Fibroblast of lung (primary cell): ENCODE measurements at regions not wholly inside any gene's neighbourhood (a gene's known extent, or its start where the extent isn't known, plus 50 kb on each side); places are given as distances from the start of the nearest gene placed in this dataset.
A peak's percentile ranks its signal among the peaks of the same experiment; 100 is the strongest.

Experiments
- DNase-seq, 2 donors: peaks; one replicate each; pipeline versions ENCODE4 v3.0.0 to v3.0.0-alpha.2; 2010; ENCODE audit warnings: low read depth in 2 of 2
- H2AFZ ChIP-seq: 2 replicates; pipeline ENCODE4 v1.5.1; 2012; ENCODE audit warnings: low read length, control low read depth, inconsistent platforms
- H3K27ac ChIP-seq: 2 replicates; pipeline ENCODE4 v1.5.1; 2011; ENCODE audit warnings: low read length, control low read depth; ENCODE audit not compliant: insufficient read depth
- H3K27me3 ChIP-seq: 2 replicates; pipeline ENCODE4 v1.5.1; 2011; ENCODE audit warnings: mild to moderate bottlenecking, low read length; ENCODE audit not compliant: control insufficient read depth, insufficient read depth
- H3K36me3 ChIP-seq: 2 replicates; pipeline ENCODE4 v1.5.1; 2011; ENCODE audit warnings: low read length; ENCODE audit not compliant: control insufficient read depth, insufficient read depth
- H3K4me1 ChIP-seq: 2 replicates; pipeline ENCODE4 v1.5.1; 2011; ENCODE audit warnings: low read length; ENCODE audit not compliant: control insufficient read depth, insufficient read depth; ENCODE audit errors: extremely low read depth
- H3K4me2 ChIP-seq: 2 replicates; pipeline ENCODE4 v1.5.1; 2011; ENCODE audit warnings: low read length, control low read depth; ENCODE audit not compliant: insufficient read depth; ENCODE audit errors: extremely low read depth
- H3K4me3 ChIP-seq, 4 experiments: fragments of 200-600 bp in 1 of 4; sonication (generic) in 1 of 4; replicated peaks in 1 of 4; 2 replicates each; pipeline ENCODE4 v1.5.1; 2011 to 2016; ENCODE audit warnings: low read length in 4 of 4, low read depth in 3 of 4, mild to moderate bottlenecking in 3 of 4, control low read depth in 2 of 4, inconsistent platforms in 1 of 4, mixed read lengths in 1 of 4; ENCODE audit not compliant: insufficient read depth in 1 of 4; ENCODE audit errors: control extremely low read depth in 1 of 4
- H3K79me2 ChIP-seq: 2 replicates; pipeline ENCODE4 v1.5.1; 2012; ENCODE audit warnings: mild to moderate bottlenecking, low read length, inconsistent platforms; ENCODE audit not compliant: control insufficient read depth, insufficient read depth
- H3K9ac ChIP-seq: 2 replicates; pipeline ENCODE4 v1.5.1; 2011; ENCODE audit warnings: mild to moderate bottlenecking, low read length, control low read depth; ENCODE audit not compliant: insufficient read depth
- H3K9me3 ChIP-seq: 2 replicates; pipeline ENCODE4 v1.5.1; 2012; ENCODE audit warnings: low read depth, low read length; ENCODE audit not compliant: control insufficient read depth, insufficient read depth
- H4K20me1 ChIP-seq: 2 replicates; pipeline ENCODE4 v1.5.1; 2011; ENCODE audit warnings: low read length; ENCODE audit not compliant: control insufficient read depth, insufficient read depth; ENCODE audit errors: extremely low read depth
- EZH2 ChIP-seq: IDR thresholded peaks from 2 replicates; pipeline ENCODE4 v1.5.1; 2012; ENCODE audit warnings: low read length, control low read depth, mild to moderate bottlenecking; ENCODE audit errors: missing control alignments
- TF ChIP-seq, protein P1 (sequence below), 2 donors: IDR thresholded peaks in 1 of 2; conservative IDR thresholded peaks in 1 of 2; 1 replicate in 1 of 2; 2 replicates in 1 of 2; pipeline ENCODE4 v1.5.1; 2011 to 2012; ENCODE audit warnings: low read length in 2 of 2, control low read depth in 1 of 2, inconsistent platforms in 1 of 2, low read depth in 1 of 2, mild to moderate bottlenecking in 1 of 2

DNA sequence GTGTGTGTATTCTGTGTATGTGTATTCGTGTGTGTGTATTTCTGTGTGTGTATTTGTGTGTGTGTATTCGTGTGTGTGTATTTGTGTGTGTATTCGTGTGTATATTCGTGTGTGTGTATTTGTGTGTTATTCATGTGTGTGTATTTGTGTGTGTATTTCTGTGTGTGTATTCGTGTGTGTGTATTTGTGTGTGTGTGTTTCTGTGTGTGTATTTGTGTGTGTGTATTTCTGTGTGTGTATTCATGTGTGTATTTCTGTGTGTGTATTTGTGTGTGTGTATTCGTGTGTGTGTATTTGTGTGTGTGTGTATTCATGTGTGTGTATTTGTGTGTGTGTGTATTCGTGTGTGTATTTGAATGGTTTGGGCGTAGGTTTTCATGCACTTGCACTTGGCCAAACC, 405.4 kb downstream of the SOX2 start:
- H4K20me1 ChIP-seq = no peaks in the 10 kb centered on the region
- no peaks in the 10 kb centered on the region for H3K36me3 ChIP-seq
- no peak overlapping the region for H3K4me3 ChIP-seq
- no peak overlapping the region for H3K27ac ChIP-seq
- H2AFZ ChIP-seq = no peak overlapping the region
- H3K27me3 ChIP-seq = no peaks in the 10 kb centered on the region
- TF ChIP-seq, protein P1, sequence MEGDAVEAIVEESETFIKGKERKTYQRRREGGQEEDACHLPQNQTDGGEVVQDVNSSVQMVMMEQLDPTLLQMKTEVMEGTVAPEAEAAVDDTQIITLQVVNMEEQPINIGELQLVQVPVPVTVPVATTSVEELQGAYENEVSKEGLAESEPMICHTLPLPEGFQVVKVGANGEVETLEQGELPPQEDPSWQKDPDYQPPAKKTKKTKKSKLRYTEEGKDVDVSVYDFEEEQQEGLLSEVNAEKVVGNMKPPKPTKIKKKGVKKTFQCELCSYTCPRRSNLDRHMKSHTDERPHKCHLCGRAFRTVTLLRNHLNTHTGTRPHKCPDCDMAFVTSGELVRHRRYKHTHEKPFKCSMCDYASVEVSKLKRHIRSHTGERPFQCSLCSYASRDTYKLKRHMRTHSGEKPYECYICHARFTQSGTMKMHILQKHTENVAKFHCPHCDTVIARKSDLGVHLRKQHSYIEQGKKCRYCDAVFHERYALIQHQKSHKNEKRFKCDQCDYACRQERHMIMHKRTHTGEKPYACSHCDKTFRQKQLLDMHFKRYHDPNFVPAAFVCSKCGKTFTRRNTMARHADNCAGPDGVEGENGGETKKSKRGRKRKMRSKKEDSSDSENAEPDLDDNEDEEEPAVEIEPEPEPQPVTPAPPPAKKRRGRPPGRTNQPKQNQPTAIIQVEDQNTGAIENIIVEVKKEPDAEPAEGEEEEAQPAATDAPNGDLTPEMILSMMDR (conservative IDR thresholded peaks at IDR 0.05 in 1 of 2, IDR thresholded peaks at IDR 0.05 in 1 of 2; ENCODE audit: low read depth in 1 of 2, low read length in 2 of 2) = no peak
- no peak for TF ChIP-seq EZH2
- no peak overlapping the region for H3K9ac ChIP-seq
- H3K79me2 ChIP-seq = no peaks in the 10 kb centered on the region
- H3K9me3 ChIP-seq = no peaks in the 10 kb centered on the region
- H3K4me1 ChIP-seq = no peaks in the 10 kb centered on the region
- no peak overlapping the region for H3K4me2 ChIP-seq
- DNase-seq = peak in 1 of 2 donors; percentile 5

- Histone ChIP-seq H3K36me3 (no peaks in the 10 kb centered on the region), H3K79me2 (no peaks in the 10 kb centered on the region), H3K9ac (no peak overlapping the region), H3K4me2 (no peak overlapping the region), H3K4me1 (no peaks in the 10 kb centered on the region), H3K4me3 (no peak overlapping the region), H3K9me3 (no peaks in the 10 kb centered on the region), H3K27me3 (no peaks in the 10 kb centered on the region), H2AFZ (no peak overlapping the region), H4K20me1 (no peaks in the 10 kb centered on the region), H3K27ac (no peak overlapping the region)
- DNase-seq = peak in 1 of 2 donors; percentile 49
- TF ChIP-seq, protein P1 (conservative IDR thresholded peaks at IDR 0.05 in 1 of 2, IDR thresholded peaks at IDR 0.05 in 1 of 2; ENCODE audit: low read depth in 1 of 2, low read length in 2 of 2) = no peak
- no peak for TF ChIP-seq EZH2
Observed at GRCh38 chr3:182117583-182117982, 405.9 kb downstream of the SOX2 start.

DNA sequence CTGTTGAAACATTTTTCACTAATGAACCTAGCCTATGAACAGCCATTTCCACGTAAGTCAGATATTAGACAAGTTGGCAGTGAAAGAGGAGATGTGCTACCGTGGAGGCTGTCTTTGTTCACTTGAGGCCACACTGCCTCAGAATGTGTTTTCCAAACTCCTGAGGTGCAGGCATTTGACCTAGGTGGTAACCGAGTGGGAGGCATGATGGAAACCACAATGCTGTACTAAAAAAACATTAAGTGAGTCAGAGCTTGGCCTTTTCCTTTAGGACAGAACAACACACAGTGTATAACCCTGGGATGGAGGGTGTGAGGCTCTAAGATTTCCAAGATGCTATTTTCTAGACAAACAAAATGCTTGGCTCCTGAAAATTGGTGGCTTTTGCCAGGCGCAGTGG, 406.3 kb downstream of the SOX2 start:
- H3K9ac ChIP-seq = no peak overlapping the region
- H3K27me3 ChIP-seq = no peaks in the 10 kb centered on the region
- H3K4me3 ChIP-seq = no peak overlapping the region
- TF ChIP-seq, protein P1 (conservative IDR thresholded peaks at IDR 0.05 in 1 of 2, IDR thresholded peaks at IDR 0.05 in 1 of 2; ENCODE audit: low read depth in 1 of 2, low read length in 2 of 2) = no peak
- TF ChIP-seq EZH2 = no peak
- H3K79me2 ChIP-seq = no peaks in the 10 kb centered on the region
- H2AFZ ChIP-seq = no peak overlapping the region
- peak in 1 of 2 donors; percentile 94 for DNase-seq
- no peaks in the 10 kb centered on the region for H3K9me3 ChIP-seq
- H3K4me1 ChIP-seq = no peaks in the 10 kb centered on the region
- H3K4me2 ChIP-seq = no peak overlapping the region
- H3K36me3 ChIP-seq = no peaks in the 10 kb centered on the region
- H3K27ac ChIP-seq = no peak overlapping the region
- H4K20me1 ChIP-seq = no peaks in the 10 kb centered on the region
